ENCODE measurements at regions not wholly inside any gene's neighbourhood (a gene's known extent, or its start where the extent isn't known, plus 50 kb on each side); places are given as distances from the start of the nearest gene placed in this dataset.
A peak's percentile ranks its signal among the peaks of the same experiment; 100 is the strongest.
"Not testable (repeated sequence)": the region's sequence is repeated elsewhere in the genome, so short reads cannot be mapped to it uniquely, and the experiment has no call there.

DNA sequence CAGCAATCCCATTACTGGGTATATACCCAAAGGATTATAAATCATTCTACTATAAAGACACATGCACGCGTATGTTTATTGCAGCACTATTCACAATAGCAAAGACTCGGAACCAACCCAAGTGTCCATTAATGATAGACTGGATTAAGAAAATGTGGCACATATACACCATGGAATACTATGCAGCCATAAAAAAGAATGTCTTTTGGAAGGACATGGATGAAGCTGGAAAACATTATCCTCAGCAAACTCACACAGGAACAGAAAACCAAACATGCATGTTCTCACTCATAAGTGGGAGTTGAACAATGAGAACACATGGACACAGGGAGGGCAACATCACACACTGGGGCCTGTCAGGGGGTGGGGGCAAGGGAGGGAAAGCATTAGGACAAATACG is 143.7 kb upstream of the IVNS1ABP start:
- not testable (repeated sequence) for DNase-seq

DNA sequence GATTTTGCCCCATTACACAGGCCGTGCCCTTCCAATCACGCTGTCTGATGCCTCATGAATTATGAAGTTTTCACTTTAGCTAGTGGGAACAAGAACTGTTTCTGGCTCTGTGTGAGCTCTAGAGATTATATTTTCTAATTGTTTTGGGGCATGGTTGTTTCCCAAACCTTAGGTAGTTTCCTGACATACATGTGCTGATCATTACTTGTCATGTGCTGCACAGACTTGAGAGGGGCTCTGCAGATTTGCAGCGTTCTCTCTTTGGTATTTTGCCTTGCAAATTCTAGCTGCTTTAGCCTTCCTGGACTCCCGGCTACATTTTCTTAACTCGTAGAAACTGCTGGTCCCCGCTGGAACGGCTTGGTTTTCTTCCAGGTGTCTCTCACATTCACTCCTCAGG is 142.1 kb upstream of the IVNS1ABP start:
- DNase-seq, result no peak

DNA sequence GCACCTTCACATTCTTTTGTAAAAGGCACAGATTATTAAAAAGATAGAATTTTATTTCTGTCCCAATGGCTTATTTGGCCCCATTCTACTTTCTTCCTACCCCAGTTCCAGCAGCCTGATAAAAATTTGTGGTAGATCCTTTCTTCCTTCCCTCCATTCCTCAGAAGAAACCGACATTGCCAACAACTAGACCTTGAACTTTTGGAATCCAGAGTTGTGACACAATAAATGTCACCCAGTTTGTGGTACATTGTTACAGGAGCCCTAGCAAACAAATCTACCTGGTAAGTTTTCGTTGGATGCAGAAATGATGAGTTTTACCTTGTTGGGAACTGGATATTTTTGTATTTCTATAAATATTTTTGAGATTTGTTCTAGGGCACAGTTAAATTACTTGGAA is 141.6 kb upstream of the IVNS1ABP start:
- DNase-seq, result no peak

DNA sequence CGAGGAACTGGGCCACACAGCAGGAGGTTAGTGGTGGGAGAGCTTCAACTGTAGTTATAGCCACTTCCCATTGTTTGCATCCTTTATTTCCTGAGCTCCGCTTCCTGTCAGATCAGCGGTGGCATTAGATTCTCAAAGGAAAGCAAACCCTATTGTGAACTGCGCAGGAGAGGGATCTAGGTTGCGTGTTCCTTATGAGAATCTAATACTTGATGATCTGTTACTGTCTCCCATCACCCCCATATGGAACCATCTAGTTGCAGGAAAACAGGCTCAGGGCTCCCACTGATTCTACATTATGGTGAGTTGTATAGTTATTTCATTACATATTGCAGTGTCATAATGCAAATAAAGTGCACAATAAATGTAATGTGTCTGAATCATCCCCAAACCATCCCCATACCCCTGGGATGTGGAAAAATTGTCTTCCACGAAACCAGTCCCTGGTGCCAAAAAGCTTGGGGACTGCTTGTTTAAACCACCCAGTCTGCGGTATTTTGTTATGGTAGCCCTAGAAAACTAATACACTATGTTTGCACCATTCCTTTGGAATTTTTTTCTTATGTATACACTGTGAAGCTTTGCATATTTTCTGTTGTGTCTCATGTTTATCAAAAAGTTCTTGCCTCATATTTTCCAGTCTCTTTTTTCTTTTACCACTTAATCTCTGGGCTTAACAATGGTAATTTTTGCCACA is 136.6 kb upstream of the IVNS1ABP start:
- DNase-seq, result no peak

DNA sequence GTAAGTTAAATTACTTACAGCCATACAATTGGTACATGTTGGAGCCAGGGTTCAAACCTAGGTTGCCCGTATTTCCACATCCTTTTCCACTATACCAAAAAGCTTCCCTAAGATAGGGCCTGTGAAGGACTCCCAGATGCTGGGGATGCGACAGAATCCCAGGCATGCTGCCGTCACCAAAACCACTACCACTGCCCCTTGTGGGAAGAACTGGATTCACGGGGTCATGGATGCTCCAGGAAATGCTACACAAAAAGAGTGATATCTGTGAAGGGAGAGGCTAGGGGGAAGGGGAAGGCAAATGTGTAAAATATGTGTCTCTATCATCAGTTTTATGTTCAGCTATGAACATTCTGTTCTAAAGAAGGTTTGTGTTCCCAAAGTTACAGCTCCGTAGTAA is 133.9 kb upstream of the IVNS1ABP start:
- DNase-seq, result no peak

DNA sequence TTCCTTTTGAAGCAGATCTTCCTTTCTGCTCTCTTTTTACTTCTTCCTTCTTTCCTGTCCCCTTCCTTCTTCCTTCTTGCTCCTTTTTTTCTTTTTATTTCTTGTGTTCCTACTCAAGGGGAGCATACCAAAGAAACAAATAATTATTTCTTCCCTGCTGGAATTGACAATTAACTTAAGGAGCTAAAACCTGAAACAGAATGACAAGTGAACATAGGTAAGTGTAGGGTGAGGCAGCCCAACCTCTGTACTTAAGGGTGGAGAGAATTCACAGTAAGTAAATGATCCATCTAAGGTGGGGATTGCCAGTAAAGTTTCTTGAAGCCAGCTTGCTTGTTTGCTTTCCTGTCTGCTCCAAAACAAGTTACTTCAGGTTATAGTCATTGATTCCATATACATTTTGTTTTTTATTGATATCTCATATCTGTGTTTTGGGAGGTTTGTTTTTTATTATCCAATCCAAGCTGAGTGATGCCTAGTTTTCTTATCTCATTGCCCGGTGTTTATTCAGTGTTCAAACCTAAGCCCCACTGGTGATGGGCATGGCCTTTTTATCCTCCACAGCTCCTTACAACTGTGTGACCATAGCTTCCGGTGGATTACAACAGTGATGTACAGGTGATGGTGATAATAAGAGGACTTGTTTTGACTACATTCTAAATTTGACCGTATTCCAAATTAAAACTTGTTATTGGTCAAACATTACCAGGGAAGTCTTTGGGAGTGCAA is 133.2 kb upstream of the IVNS1ABP start:
- DNase-seq, result no peak

DNA sequence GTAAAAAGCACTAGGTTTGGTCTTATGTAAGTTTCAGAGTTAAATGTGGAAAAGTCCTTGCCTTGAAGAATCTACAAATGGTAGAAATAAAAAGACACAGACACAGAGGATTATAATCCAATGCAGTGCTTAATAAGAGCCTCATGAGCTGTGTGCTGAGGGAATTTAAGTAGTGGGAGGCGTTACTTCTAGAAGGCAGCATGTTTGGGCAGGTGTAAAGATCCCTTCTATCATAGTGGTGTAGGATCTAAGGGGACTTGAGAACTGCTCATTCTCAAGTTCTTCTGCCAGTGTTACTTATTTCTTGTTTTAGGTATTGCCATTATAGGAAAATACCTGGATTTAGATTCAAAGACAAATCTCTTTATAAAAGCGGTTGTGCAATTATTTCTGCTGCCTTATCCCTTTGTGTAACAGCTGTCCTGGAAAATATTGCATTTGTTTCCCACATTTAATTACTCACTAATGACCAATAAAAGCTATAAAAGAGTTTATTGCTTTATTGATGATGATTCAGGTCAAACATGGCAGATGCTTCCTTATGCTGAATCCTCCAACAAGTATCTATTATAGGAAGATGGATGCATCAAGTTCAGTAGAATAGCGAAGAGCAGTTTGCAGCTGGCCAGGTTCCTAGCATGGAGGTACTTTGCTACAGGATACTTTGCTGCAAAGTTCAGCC is 132.5 kb upstream of the IVNS1ABP start:
- no peak for DNase-seq

DNA sequence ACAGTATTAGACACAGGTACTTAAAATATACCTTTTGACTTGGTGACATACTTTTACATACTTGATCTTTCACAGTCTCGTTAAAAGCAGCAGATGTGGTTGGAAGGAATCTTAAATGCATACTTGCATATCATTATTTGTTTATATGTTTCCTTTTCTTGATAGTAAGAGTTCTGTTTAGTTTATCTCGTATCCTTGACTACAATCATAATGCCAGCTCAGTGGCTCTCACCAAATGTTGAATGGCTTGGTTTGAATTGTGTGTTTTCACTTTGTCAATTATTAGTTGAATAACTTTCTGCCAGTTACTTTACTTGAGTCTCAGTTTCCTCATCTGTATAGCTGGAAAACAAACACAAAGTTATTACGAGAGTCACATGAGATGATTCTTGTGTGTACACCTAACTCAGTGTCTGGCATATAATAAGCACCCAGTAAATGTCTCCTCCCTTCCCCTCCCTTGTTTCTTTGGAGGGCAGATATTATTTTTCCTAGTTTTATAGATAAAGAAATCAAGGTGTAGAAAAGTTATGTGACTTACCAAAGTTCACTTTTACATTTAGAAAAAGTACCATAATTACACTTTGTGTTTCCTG is 131.6 kb upstream of the IVNS1ABP start:
- no peak for DNase-seq

DNA sequence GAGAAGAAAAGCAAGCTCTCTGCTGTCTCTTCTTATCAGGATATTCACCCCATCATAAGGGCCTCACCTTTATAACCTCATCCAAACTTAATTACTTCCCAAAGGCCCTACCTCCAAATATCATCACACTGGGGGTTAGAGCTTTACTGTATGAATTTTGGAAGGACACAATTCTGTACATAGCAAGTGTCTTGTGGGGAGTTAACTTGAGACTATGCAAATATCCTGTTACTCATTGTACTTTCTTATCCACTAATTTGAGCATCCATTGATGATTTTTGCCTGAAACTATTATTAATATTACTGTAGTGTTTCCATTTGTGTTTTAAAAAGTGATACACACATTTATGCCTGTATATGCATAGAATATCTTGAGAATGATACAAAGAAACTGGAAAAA is 129.1 kb upstream of the IVNS1ABP start:
- no peak for DNase-seq

DNA sequence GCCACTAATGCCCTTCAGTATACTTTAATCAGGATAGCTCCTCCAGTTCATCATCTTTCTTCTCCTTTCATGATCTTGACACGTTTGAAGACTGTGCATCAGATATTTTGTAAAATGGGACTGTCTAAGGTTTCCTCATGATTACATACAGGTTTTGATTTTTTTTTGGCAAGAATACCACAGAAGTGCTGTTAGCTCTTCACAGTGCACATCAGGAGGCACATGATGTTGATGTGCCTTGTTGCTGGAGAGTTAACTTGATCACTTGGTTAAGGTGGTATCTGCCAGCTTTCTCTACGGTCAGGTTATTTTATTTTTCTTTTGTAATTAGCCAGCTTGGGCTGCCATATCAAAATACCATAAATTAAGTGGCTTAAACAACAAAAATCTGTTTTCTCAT is 128.6 kb upstream of the IVNS1ABP start:
- no peak for DNase-seq

DNA sequence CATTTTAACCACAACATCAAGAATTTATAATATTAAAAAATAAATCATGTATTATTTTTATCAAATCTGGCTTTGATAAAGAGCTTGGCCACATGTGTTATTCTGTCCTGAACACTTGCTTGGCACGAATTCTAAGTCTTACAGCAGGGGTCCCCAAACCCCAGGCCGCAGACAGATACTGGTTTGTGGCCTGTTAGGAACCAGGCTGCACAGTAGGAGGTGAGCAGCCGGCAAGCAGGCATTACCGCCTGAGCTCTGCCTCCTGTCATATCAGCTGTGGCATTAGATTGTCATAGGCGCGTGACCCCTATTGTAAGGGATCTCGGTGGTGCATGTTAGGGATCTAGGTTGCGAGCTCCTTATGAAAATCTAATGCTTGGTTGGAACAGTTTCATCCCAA is 127.6 kb upstream of the IVNS1ABP start:
- DNase-seq, result no peak

DNA sequence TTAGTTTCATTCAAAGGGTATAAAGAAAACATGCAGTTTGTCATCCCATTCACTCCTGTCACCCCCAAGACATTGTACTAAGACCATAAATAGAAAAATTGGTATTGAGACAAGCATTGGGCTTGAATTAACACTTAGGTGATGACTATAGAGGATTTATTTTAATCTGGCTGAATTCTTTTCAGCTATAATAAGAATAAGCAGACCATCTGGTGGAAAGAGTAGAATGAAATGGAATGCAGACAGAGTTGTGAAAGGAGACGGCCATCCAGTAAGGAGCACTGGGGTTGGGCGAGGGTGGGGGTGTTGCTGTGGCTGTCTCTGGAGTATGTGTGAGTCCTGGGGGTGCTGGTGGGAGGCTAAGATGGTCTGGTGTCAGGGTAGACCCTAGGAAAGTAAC is 125.0 kb upstream of the IVNS1ABP start:
- no peak for DNase-seq

DNA sequence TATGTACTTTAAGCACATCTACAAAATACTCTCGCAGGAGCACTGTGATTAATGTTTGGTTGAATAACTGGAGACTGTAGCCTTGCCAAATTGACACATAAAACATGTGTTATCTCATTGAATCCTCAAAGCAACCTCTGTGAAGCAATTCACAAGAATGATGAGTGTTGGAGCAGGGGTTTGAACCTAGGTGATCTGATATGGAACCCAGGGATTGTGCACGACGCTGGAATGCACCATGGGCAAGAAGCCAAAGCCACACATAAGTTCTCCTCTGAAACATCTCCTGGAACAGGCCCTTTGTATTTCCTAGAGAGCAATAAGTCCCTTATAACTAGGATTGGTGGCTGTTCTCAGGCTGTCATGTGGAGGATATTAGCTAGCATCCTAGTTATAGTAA is 124.6 kb upstream of the IVNS1ABP start:
- DNase-seq, result no peak

DNA sequence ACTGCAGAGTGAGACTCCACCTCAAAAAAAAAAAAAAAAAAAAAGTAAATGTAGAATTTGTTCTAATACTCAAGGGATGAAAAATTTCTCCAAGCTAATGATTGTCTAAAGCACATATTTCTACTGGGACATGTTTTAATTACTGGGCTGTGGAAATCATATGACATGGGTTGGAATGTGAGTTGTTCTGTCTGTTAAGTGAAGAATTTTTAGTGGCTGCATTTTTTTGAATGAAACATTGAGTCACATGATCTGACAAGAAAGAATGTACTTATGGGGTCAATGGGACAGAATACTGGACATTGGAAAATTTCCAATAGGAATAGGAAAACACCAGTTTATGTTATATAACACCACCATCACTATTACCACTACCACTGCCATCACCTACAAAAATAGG is 123.8 kb upstream of the IVNS1ABP start:
- DNase-seq, result no peak

DNA sequence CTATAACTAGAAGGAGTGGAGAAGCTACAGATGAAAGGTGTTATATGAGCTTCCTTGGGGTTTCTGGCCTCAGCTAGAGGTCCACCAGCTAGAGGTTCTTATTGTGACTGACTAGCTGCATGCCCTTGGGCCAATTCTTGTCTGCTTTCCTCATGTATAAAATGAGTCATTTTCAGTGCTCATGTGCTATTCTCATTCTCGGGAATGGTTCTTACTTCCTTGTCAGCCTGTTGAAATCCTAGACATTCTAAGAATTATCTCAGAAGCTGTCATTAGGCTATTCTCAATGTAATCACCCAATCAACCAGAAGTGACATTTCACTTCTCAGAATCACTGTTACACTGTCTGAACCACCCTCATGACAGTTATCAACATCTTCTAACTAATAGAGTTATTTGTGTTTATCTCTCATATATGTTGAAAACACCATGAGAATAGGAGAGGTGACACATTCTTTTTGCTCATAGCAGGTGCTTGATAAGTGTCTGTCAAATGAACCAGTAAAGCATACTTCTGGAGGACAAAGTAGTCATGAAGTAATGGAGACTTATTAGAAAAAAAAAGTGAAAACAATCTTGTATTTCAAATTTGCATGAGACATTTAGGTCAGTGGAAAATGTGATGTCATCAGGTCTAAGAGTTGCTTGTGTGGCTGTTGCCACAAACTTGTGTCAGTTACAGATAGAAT is 122.8 kb upstream of the IVNS1ABP start:
- DNase-seq, result peak; percentile 48

DNA sequence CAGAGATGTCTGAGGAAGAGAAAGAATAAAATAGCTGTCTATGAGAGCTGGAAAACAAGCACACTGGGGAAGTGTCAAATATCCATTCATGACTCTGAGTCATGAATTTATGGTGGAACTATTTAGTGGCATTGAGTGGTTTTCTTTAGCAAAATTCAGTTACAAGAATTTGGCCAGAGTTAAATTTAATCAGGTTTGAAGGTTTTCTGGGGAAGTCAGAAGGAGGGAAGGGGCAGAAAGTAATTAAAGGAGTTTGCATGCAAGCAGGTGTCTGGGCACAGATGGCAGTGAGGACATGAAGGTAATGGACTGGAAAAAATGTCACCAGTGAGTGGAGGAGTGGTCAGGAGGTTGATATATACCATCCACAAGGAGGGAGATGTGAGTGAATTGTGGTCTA is 121.9 kb upstream of the IVNS1ABP start:
- DNase-seq, result no peak

DNA sequence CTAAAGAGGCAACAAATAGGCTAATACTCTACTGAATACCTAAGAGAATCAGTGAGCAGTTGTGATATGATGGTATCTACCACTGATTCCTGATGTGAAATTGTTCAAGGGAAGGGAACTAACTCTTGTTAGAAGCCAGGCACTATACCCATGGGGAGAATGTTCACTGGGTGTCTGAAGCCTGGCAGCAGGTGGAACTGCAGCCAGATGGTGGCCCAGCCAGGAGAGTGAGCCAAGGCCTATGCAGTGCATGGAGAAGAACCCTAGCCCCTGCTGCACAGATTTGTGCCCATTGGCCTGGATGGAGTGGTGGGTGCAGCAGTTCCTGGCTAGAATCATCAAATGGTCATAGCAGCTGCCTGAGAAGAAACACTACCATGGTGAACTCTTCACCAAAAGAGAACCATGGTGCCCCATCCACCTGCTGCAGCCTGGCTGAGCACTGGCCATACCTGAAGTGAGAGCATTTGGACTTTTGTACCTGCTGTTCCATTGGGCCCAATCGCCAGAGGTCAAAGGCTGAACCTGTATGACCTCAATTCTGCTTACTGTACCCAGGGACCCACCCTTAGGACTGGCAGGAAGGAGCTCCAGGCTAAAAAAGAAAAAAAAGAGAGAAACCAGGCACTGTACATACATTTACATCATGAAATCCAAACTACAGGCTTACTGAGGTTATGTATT is 118.8 kb upstream of the IVNS1ABP start:
- no peak for DNase-seq

DNA sequence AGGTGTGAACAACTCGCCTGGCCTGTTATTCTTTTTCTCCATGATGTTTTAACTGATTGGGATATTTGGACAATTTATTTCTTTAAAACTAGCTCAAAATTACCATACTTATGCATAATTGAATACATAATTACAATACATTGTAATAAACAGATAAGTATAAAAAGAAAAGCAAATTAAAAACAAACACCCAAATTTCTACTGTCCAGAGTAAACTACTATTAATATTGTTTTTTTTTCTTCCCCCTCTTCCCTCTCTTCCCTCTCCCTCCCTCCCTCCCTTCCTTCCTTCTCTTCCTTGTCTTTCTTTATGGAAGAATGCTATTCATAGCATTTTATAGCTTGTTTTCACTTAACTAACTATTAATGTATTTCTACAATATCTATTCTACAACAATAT is 117.7 kb upstream of the IVNS1ABP start:
- no peak for DNase-seq

DNA sequence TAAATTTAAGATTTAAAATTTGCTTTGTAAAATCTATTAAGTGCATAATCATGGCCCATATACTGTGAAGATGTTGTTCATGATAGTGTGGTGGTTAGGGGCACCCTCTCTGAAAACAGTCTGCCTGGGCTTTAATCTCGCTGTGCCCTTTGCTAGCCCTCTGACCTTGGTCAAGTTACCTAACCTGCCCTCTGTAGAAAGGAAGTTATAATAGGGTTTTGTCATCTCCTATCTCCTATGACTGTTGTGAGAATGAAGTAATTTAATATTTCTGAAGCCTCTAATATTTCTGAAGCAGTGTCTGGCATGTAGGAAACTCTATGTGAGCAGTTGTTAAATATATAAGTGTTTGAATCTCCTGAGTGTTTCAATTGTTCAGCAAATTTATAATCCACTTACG is 116.6 kb upstream of the IVNS1ABP start:
- no peak for DNase-seq

DNA sequence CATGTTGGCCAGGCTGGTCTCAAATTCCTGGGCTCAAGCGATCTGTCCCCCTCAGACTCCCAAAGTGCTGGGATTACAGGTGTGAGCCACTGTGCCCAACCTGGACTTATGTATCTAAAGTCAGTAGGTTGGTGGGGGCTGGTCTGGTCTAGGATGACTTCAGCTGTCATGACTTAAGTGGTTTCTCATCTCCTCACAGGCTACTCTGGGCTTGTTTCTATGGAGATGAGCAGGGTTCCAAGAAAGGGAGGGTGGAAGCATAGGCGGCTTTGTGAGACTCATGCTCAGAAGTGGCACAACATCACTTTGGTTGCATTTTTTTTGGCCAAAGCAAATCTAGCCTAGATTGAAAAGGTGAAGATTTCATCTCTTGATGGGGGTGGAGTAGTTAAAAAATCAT is 115.9 kb upstream of the IVNS1ABP start:
- DNase-seq, result no peak

DNA sequence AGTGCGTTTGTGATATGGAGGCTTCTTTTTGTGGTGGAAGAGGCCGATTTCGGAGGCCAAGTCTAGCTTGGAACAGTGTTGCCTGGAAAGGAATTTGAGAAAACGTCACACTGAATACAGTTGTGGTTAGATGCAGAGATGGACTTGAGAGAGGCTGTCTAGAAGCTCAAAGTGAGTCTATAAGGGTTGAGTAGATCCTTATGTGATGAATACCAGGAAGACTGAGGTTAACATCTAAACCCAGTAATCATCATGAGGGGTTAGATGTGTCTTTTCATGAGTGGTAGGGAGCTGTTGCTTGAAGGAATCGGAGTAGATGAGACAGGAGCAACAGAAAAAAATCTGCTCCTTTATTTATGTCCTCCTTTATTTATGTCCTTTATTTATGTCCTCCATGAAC is 114.6 kb upstream of the IVNS1ABP start:
- no peak for DNase-seq

DNA sequence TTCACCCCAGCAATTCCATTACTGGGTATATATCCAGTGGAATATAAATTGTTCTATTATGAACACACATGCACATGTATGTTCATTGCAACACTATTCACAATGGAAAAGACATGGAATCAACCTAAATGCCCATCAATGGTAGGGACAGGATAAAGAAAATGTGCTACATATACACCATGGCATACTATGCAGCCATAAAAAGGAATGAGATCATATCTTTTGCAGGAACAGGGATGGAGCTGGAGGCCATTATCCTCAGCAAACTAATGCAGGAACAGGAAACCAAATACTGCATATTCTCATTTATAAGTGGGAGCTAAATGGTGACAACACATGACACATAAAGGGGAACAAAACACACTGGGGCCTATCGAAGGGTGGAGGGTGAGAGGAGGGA is 112.6 kb upstream of the IVNS1ABP start:
- not testable (repeated sequence) for DNase-seq

DNA sequence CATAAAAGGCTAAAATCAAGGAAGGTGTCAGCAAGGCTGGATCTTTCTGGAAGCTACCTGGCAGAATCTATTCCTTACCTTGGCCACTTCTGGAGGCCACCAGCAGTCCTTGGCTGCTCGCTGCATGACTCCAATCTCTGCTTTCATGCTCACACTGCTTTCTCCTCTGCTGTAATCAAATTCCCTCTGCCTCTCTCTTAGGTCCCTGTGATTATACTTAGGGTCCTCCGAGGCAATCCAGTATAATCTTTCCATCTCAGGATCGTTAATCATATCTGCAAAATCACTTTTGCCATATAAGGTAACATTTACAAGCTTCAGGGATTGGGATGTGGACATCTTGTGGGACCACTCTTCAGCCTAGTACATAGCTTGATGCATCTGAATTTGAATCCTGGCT is 110.7 kb upstream of the IVNS1ABP start:
- DNase-seq, result no peak

Measured in stimulated activated CD8-positive, alpha-beta memory T cell treated with anti-CD3 and anti-CD28 coated beads, Interleukin-4, amount 100 ng/mL, for 48 hours (primary cell).